22Rv1 (cell line): ENCODE measurements at regions not wholly inside any gene's neighbourhood (a gene's known extent, or its start where the extent isn't known, plus 50 kb on each side); places are given as distances from the start of the nearest gene placed in this dataset.
"Not testable (repeated sequence)": the region's sequence is repeated elsewhere in the genome, so short reads cannot be mapped to it uniquely, and the experiment has no call there.

ENCODE experiments used
- H3K27ac ChIP-seq: fragments of 450-650 bp; 2 replicates; pipeline ENCODE4 v1.5.1; 2017
- ZFX ChIP-seq: fragments of 450-650 bp; IDR thresholded peaks from 2 replicates; pipeline ENCODE4 v1.6.1; 2017; ENCODE audit warnings: antibody characterized with exemption, borderline replicate concordance
- TF ChIP-seq, protein P1 (sequence below): fragments of 450-650 bp; IDR thresholded peaks from 2 replicates; pipeline ENCODE4 v1.5.1; 2017; ENCODE audit warnings: mild to moderate bottlenecking

GRCh38 chr19:29001141-29001581, 211.8 kb downstream of the UQCRFS1 start:
- TF ChIP-seq ZFX, result no peak
- TF ChIP-seq, protein P1, sequence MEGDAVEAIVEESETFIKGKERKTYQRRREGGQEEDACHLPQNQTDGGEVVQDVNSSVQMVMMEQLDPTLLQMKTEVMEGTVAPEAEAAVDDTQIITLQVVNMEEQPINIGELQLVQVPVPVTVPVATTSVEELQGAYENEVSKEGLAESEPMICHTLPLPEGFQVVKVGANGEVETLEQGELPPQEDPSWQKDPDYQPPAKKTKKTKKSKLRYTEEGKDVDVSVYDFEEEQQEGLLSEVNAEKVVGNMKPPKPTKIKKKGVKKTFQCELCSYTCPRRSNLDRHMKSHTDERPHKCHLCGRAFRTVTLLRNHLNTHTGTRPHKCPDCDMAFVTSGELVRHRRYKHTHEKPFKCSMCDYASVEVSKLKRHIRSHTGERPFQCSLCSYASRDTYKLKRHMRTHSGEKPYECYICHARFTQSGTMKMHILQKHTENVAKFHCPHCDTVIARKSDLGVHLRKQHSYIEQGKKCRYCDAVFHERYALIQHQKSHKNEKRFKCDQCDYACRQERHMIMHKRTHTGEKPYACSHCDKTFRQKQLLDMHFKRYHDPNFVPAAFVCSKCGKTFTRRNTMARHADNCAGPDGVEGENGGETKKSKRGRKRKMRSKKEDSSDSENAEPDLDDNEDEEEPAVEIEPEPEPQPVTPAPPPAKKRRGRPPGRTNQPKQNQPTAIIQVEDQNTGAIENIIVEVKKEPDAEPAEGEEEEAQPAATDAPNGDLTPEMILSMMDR, result no peak
- H3K27ac ChIP-seq, result no peak overlapping the region

DNA sequence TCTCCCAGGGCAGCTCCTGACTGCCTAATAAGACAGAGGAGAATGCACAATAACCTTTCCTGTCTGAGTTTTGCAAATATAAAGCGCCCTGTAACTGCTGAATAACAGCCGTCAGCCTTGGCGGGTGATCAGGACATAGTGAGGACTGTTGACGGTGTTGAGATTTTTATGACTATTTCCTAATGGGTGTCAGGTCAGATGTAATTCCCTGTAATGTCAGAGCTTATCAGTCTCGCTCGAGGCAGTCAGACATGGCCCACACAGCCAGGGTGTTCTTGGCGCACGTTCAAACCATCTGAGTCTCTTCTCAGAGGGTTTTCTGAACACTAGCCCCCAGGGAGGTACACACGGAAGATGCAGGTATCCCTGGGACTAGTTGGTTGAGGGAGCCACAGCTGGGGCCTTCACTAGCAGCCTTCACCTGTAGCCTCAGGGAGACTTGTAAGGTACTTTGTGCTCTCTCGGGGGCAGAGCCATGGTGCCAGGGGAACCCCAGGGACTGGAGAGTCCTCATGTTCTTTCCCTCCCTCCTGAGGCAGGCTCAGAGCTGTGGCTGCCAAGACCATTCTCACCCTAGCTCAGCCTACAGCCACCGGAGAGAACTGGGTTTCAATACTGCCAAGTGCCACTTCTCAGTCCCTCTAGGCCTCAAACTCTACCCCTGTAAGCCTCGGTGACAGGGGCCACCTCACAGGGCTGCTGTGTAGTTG, 213.1 kb downstream of the UQCRFS1 start:
- H3K27ac ChIP-seq, result no peak overlapping the region
- TF ChIP-seq, protein P1, result no peak
- no peak for TF ChIP-seq ZFX

- H3K27ac ChIP-seq, result no peak overlapping the region
- TF ChIP-seq, protein P1, result no peak
- no peak for TF ChIP-seq ZFX
Observed at GRCh38 chr19:28998974-28999373, 214.0 kb downstream of the UQCRFS1 start.

DNA sequence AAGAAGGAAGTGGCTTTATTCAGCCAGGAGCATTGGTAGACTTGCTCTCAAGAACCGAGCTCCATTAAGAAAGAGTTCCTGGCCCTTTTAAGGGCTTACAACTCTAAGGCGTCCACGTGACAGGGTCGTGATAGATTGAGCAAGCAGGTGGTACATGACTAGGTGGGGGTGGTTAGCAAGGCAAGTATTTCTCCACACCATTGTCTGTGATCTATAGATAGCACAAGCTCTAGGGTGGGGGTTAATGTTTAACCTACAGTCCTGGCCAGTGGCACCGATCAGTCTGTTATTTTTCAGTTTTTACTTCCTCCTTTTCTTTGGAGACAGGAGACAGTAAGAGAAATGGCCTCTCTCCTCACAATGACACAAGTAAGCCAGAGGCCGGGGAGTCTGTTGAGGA, 215.1 kb downstream of the UQCRFS1 start:
- not testable (repeated sequence) for H3K27ac ChIP-seq

- no peak overlapping the region for H3K27ac ChIP-seq
- TF ChIP-seq ZFX, result no peak
- TF ChIP-seq, protein P1, result no peak
Observed at GRCh38 chr19:28990522-28990921, 222.4 kb downstream of the UQCRFS1 start.

GRCh38 chr19:28989739-28990138, 223.2 kb downstream of the UQCRFS1 start:
- no peak for TF ChIP-seq ZFX
- TF ChIP-seq, protein P1, result no peak
- H3K27ac ChIP-seq, result no peak overlapping the region

DNA sequence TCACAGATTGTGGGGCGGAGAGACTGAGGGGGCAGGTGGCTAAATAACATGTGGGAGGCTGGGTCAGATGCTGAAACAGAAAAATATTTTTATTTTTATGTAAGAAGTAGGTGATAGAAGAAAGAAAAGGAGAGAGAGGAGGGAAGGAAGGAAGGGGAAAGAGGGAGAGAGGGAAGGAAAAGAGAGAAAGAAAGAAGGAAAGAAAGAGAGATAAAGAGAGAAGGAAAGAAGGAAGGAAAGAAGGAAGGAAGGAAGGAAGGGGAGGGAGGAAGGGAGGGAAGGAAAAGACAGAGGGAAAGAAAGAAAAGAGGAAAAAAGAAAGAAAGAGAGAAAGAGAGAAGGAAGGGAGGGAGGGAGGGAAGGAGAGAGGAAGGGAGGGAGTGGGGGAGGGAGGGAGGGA, 224.9 kb downstream of the UQCRFS1 start:
- no peak for TF ChIP-seq ZFX
- TF ChIP-seq, protein P1, result no peak

DNA sequence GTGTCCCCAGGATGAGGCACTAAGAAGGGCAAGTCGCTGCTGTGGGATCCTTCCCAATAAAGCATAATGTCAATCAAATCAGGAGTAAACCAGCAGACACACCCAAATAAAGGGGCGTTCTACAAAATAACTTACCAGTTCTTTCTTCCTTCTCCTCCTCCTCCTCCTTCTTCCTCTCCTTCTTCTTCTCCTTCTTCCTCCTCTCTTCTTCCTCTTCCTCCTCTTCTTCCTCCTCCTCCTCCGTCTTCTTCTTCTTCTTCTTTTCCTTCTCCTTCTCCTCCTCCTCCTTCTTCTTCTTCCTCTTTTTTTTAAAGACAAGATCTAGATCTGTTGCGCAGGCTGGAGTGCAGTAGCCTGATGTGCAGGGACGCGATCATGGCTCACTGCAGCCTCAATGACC, 225.8 kb downstream of the UQCRFS1 start:
- H3K27ac ChIP-seq, result no peak overlapping the region
- TF ChIP-seq, protein P1, result no peak
- no peak for TF ChIP-seq ZFX

More for the DNA sequence above, 224.9 kb downstream of the UQCRFS1 start:
- H3K27ac ChIP-seq, result no peak overlapping the region
